ENCODE measurements at regions not wholly inside any gene's neighbourhood (a gene's known extent, or its start where the extent isn't known, plus 50 kb on each side); places are given as distances from the start of the nearest gene placed in this dataset.
A peak's percentile ranks its signal among the peaks of the same experiment; 100 is the strongest.

DNA sequence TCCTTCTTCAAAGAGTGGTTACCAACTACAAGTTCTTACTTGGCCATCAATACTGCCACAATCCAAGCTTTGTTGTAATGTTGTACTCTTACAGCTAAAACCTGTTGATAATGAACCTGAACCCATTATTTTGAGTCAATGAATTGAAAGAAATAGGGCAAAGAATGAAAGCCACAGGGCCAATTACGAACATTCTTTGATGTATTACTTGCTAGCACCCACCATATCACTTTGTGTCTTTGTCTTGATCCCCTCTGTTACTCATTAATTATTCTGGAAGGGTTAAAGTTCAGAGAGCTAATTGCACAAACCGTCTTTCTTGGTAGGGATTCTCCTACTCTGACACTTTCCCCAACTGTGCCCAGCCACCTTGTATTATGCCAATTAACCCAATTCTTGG is 53.2 kb upstream of the TFEC start:
- no peak for DNase-seq

DNA sequence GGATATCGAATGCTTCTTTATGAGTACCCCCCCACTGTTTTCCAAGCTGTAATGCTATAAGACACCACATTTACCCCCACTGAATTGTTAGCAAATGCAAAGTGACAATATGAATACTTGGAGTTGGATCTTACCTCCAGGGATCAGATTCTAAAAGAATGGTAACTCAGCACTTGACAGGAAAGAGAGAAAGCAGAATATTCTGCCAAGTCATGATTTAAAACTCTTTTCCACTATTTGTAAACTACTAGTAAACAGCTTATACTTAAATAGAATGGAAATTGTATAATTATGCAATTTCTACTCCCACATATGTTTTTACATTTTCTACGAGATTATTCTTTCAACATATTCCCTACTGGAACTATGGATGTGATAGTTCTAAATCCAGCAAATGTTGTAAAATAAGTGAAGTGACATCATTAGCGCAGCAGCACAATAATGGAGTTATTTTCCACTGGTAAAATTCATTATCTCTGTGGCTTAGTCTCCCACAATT is 56.0 kb upstream of the TFEC start:
- DNase-seq, result no peak

DNA sequence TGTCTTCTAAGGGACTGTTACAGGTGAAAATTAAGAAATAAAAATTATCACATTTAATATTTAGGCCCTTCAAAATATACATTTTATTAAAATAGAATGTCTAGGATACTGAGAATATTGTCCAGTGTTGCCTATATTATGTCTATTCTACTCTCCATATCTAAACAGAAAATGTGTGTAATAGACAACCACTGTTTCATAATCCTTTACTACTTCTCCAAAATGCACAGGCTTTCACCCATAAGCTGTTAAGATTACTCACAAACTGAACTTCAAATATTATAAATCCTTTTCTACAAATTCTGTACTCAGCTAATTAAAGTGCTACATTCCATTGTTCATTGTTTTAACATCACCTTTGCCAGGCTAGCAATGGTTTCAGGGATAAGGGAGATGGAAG is 56.7 kb upstream of the TFEC start:
- DNase-seq, result no peak

DNA sequence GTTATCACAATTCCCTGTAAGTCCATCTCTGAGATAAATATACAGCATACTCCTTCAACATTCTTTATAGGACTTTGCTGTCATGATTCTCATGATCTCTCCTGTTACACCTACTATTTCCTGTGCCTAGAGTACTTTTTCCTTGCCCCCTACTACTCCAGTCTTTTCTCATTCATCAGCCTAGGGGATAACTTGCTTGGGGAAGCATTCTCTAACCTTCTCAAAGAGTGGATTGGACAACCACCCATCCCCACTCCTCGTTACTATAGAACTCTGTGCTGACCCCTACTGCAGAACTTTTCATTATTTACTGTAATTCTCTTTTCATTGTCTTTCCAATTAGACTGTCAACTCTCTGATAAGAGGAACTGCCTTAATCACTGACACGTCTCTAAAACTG is 57.4 kb upstream of the TFEC start:
- DNase-seq, result no peak

DNA sequence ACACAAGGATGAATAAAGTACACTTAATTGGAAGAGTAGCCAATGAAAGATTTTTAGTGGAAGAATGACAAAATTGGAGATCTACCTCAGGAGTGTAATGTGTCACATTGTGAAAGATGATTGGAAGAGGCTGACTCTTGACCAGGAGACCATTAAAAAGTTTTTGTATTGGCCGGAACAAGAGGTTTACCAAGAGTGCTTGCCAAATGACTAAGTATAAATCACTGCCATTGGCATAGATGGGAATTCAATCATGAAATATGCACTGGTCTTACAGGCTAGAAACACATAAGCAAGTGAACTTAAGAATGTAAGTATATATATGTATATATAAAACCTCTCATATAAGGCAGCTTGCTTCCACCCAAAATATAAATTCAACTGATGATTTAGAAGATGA is 58.7 kb upstream of the TFEC start:
- no peak for DNase-seq

DNA sequence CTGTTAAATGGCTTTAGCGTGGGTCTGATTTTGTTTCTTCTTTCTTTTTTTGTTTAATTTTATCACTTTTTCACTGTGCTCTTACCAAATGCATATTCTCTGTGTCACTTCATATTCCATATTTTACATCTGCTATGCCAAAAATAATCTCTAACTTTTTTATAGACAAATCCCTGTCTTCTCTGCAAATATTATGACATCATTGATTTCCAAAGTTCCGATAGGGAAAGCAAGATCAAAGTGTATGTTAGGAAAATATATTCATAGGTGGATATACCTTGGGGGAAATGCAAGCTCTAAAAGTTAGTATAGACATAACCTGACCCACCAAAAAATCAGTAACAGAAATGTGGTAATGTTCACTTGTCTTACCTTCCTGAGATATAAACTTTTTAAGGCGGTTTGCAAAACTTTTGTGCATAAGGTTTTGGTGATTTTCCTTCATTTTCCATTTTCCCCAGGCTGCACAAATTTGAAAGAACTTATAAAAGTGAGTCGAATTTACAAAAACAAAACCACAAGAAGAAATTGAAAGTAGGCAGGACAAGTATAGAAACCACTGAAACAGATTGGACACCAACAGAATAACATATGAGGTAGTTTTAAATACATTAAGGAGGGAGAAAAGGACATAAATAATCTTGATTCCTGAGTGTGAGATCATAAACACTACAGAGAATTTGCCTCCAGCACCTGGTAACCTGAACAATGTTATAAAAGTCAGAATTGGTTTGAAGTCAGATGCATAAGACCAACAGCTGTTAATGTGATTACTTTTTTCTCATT is 63.1 kb upstream of the TFEC start:
- DNase-seq, result no peak

DNA sequence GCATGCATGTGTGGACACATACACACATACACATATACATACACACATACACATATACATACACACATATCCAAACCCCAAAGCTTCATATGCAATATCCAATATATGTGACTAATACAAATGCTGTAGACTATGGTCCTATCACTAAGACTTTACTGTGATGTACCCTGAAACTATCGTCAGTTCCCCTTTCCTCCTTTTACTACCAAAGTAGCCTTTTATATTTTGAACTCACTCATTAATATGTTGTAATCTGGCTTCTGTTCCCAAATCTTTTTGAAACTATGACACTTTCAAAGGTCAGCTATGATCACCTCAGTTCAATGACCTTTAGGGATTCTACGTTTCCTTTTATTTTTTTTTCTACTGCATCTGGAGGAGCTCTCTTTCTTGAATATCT is 64.8 kb upstream of the TFEC start:
- DNase-seq, result no peak

DNA sequence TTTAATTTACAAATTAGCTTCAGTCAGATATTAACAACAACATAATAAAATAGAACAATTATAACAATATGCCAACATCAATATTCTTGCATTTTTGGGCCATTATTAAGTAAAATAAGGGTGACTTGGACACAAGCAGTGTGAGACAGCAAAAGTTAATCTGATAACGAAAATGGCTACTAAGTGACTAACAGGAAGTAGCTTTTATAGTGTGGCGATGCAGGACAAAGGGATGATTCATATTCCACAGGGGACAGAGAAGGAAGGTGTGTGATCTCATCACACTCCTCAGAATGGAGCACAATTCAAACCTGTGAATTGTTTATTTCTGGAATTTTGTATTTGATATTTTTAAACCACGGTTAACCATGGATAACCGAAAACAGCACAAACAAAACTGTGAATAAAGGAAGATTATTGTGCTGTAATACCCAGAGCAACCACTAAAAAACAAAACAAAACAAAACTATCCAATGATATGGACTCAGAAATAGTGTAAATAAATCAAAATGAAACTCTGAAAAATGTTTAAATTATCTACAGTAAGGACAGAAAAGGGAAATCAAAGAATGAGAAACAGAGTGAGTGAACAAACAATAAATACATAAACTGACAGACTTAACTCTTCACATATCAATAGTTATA is 66.9 kb upstream of the TFEC start:
- peak; percentile 29 for DNase-seq

DNA sequence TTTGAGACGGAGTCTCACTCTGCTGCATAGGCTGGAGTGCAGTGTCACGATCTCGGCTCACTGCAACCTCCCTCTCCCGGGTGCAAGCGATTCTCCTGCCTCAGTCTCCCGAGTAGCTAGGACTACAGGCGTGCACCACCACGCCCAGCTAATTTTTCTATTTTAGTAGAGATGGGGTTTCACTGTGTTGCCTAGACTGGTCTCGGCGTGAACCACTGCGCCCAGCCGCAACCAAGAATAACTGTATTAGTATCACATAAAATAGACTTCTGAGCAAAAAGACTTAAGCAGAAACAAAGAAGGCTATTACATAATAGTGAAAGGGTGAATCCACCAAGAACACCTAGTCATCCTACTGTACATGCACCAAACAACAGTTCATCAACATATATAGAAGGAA is 67.6 kb upstream of the TFEC start:
- DNase-seq, result no peak

DNA sequence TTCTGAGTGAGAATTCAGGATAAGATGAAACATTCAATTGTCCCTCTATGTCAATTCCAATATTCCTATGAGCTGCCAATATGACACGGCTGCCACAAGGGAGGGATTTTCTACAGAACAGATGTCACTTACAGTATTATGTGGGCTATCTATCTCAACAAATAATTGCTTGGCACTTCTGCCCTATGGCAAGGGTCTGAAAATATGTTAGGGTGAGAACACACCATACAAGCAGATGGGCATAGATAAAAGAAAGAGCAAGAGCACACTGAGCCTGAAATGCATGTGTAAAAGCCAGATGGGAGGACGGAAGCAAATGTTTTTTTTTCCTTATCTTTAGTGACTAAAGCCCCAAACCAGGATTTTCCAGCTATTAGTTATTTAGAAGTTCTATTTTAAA is 70.1 kb upstream of the TFEC start:
- no peak for DNase-seq

DNA sequence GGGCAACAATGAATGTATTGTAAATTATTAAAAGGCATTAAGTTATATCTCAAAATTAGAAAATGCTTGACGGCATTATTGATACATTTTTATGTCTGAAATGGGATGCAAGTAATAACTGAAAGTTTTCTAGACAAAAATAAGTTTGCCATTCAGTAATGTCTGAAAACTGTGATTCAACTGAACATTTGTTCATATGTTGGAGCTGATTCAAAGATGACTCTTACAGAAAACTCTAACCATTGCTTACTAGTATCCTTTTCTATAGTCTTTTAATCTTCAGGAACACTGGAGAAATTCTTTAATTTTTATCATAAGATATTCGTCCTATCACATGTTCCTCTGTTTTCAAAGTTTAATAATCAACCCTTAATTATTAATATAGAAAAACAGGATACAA is 71.1 kb upstream of the TFEC start:
- DNase-seq, result no peak

DNA sequence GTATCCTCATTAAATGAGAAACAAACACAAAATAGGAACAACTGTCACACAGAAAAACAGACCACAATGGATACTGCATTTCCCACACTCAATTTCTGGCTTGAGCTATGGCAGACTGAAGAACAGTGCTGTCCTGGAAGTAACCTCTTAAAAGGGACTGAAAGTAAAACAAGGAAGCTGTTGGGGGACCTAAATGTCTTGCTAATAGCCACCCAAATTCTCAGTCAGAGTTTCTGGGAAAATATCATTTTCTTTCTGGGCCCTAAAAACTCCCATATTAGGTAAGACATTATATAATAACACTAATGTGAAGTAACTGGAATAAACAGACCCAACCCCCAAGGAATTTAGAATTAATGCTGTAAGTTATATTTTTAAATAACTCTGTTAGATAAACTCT is 80.9 kb upstream of the TFEC start:
- no peak for DNase-seq

DNA sequence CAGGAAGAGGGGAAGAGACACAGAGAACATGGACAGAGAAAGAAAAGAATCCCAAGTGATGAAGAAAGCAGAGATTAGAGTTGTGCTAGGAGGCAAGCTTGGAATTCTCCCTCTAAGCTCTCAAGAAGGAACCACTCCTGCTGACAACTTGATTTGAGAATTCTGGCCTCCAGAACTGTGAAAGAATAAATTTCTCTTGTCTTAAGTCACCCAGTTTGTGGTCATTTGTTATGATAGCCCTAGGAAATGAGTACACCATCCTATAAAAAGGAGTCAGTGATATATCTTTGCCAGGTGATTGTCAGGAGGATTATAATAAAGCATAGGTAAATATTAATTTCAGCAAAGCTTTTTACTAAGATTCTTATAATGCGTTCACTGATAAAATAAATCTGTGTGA is 82.7 kb upstream of the TFEC start:
- no peak for DNase-seq

DNA sequence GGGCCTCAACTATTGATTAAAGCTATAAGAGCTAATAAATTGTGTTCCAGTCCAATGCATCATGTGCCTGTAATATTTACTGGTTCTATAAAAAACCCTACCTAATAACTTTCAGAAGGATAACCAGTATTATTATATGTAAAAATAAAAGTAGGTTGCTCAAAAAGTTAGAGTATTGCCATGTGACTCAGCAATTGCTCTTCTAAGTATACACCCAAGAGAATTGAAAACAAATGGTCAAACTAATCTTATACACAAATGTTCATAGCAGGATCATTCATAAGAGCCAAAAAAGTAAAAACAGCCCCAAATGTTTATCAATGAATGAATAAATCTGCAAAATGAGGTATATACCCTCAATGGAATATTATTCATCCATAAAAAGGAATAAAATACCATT is 89.5 kb upstream of the TES start:
- no peak for DNase-seq

DNA sequence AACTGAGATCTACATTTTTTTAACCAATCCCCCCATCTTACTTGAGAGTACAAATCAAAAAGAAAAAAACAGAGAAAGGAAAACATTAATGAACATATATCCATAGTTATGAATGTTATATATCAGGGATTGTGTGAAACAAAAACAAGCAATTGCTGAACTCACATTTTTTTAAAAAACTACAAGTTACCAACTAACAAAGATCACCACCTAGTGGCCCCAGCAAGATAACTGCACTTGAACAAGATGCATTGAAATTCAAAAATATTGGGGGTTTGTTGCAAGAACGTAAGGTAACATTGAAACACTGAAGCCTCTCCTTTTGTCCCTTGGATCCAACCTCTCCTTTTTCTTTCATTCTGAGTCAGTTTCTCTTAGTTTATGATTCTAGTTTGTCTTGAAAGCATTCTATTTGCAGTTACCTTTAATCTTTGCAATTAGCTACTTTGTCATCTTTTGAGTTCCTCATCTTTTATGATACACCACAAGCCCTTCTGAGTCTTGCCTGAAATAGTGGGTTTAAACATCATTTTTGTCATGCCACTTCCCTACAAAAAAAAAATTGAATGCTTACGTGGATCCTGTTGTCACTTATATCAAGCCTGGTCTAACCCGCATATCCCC is 87.3 kb upstream of the TES start:
- DNase-seq, result peak; percentile 5

DNA sequence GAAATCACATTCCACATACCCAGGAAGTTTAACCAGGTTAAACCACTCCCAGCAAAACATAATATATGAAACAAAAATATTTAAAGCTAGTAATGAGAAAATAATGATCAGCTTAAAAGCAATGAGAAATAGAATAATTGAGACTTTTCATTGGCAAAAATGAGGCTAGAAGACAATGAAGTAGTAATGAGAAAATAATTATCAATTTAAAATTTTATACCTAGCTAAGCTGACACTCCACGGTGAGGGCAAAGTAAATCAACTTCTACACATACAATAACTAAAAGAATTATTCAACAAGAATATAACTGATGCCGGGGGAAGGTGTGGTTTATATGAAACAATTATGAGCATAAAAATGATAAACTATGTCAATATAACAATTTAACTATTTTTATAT is 82.2 kb upstream of the TES start:
- no peak for DNase-seq

DNA sequence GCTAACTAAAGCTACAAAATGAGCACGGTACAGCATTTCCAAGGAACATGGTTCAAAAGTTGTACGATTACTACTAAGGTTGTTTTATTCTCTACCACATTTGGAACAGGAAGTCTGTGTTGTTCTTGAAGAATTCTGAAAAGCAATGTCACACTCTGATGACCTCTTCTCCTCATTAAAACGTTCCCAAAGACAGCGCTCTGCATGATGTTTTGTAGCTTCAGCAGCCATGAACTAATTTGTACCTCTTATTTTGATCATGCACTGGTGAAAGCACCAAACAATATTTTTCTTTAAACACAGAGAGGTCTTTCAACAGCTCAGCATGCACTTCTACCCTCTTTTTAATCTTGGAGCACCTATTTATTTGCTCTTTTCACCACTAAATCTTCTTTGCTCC is 75.0 kb upstream of the TES start:
- no peak for DNase-seq

DNA sequence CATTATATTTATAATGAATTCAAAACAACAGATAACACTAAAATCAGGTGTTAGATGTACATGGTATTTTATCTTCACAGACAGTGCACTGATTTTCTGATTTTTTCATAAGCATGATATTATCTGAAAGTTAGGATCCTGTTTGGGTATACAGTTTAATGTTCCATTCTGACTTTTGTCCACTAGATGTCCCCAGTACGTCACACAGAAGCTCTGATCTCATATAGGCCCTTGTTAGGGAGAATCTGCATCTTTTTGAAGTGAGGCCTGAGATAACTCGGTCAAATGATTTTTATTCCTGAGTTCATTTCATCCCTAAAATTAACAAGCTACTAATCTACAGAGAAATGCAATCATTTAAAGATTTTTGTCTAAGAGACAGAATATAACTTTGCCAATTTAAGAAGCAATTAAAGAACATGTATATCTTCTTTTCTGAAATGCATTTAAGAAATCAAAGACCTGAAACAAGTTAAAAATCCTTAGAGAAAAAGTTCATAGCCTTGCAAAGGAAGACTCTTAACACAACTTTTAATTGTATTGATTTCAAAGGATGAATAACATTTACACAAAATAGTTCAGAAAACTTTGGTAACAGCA is 72.0 kb upstream of the TES start:
- DNase-seq, result peak; percentile 33

DNA sequence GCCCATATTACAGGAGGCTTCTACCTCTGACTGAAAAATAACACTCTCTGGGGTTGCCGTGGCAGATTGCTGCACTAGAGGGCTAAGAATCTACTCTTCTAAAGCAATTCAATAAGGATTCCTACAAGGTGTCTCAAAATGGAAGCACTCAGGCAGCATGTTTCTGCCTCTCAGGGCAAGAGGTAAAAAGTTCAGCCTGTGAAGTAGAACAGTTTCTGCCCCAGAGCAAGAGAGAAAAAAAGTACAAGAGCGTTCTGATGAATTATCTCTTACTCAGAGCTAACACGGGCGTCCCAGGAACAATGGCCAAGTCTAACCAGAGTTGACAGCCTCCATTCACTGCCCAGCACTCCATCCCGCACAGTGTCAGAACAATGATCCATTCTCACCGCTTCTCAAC is 71.3 kb upstream of the TES start:
- DNase-seq, result no peak

DNA sequence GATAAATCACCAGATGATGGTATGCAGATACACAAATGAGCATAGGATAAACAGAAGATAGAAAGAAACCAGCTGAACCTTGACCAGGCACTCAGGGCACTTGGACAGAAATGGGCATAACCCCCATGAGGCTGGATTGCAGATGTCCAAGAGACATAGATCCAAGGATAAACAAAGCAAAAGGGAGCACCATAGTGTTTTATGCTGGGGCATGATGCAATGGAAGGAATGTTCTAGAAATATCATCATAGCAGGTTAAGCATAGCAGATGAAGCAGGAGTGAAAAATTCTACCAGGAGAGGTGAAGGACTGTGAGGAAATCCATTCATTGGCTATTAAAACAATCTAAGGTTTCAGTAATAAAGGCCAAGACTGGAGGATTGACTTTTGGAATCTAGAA is 70.5 kb upstream of the TES start:
- DNase-seq, result no peak

DNA sequence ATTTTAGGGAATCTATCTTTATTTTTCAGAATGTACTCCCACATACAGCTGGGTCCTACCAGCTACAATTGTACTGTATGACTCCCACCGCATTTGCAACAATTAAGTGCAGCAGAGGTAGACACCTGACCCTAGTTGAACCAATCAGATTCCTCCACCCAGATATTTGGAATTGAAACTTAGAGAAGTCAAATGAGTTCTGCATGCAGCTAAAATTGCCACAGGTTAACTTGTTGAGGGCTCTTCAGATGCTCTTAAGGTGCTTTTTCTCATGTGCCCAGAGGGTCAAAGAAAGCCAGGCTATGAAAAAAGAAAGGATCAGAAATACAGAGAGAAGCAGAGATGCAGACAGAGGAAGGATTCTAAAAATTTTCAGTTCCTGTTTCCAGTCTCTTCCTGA is 68.0 kb upstream of the TES start:
- DNase-seq, result no peak

DNA sequence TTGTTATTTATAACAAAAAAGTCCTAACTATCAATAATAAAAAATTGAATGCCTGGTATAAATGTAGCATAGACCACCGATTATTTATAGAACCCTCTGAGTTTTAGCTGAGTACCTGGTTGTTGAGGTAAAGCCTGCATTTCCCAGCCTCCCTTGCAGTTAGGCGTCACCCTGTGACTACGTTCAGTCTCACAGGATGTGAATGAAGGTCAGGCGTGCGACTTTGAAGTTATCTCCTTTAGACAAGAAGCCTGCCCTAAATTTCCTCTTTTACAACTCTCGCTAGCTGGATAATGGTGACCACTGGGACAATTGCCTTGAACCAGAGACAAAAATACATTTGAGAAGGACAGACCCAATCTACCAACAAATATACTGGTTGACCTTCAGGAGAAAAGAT is 67.5 kb upstream of the TES start:
- no peak for DNase-seq

DNA sequence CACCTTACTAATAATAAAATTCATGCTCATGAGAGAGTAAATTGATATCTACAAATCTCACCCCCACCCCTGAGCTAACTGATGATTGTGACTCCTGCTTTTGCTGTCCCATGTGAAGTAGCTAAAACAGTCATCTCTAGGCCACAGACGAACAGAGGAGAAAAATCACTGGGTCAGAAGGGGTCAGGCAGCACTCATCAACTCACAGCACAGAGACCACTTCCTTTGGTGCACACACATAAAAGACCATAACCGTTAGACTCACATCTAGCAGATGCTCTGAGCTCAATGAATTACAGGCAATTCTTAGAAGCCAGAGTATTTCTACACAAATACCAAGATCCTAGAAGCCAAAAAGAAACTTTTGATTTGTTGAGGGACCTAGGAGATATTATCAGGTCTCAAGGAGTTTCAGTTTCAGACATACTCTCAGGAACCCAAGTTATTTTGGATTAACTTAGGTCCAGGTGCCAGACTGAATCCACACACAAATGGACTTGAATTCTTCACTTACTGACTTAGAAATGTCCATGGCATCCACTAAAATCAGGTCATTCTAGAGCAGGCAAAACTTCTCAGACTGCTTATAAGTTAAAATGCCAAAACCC is 65.0 kb upstream of the TES start:
- no peak for DNase-seq

DNA sequence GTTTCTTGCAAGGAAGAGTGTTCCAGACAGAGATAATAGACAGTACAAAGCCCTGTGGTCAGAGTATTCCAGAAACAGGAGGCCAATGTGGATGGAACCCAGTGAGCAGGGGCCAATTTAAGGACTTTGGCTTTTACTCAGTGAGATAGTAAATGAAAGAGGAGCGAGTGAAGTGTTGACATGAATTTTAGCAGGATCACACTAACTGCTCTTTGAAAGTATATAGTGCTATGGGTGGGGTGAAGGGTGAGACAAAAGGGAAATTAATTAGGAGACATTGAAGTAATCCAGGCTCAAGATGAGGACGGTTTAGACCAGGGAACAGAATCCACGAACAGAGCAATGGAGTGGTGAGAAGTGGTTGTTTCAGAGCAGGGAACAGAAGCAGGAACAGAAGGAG is 62.2 kb upstream of the TES start:
- DNase-seq, result no peak
